Fibroblast of skin of left quadriceps (primary cell): ENCODE measurements at regions not wholly inside any gene's neighbourhood (a gene's known extent, or its start where the extent isn't known, plus 50 kb on each side); places are given as distances from the start of the nearest gene placed in this dataset.
A peak's percentile ranks its signal among the peaks of the same experiment; 100 is the strongest.

Source experiments
- DNase-seq, 2 experiments: peaks; one replicate each; pipeline ENCODE4 v3.0.0-alpha.2; 2013; ENCODE audit warnings: low read depth in 2 of 2

DNA sequence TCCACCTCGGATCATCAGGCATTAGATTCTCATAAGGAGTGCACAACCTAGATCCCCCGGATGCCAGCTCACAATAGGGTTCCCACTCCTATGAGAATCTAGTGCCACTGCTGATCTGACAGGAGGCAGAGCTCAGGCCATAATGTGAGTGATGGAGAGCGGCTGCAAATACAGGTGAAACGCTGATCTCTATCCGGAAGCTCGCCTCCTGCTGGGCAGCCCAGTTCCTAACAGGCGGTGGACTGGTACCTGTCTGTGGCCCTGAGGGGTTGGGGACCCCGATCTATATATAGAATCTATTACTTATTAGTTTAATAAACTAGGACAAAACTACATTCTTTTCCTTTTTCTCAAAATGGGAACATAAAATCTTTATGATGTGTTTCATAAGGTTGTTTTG is 741.9 kb downstream of the RFPL4B start:
- DNase-seq = no peak

DNA sequence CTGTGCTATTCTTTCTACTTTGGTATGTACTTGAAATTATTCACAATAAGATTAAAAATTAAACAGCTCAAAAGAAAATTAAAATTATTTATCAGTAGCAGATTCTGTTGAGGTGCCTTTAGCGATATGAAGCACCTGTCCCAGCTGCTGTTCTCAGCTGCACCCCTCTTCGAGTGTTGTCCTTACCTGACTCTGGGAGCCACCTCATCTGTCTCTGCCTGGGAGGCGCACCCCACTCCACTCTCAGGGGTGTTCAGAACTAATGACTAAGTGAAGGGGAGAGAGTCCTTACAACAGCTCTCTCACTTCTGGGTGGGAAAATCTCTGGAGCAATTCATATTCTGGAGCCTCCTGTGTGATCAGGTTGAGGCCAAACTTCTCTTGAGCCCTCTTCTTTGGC is 745.7 kb downstream of the RFPL4B start:
- no peak for DNase-seq

DNA sequence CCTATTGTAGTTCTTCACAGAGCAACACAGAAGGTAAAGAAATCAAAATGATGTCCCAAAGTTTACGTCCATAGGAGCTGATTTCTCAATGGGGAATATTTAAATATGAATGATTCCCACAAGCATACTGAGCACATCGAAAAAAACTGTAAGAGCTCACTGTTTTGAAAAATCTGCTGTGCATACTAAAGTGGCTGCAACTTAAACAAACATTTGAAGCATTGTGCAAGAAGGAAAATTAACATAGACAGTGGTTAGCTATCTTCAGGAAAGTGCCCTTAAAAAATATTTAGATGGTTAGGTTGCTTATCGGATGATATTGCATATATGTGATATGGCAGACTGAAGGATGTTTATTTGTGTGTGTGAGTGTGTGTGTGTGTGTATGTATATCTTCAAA is 747.6 kb downstream of the RFPL4B start:
- peak; percentile 33 to 50 for DNase-seq

DNA sequence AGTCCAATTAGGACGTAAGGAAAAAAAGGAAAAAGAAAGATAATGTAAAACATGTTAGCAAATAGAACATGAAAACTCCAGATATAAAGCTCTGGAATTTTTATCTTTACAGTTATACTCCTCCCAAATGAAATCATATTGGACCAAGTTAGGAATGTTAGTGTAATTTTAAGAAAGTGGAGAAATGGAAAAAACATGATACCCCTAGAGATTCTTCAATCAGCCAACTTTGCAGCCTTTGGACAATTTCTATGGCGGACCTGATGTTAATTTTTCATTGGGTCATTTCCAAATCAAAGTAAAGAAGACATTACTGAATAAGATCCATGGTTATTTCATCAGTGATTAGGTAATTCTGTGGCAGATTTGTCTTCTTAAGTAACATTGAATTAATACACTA is 748.7 kb downstream of the RFPL4B start:
- no peak for DNase-seq

DNA sequence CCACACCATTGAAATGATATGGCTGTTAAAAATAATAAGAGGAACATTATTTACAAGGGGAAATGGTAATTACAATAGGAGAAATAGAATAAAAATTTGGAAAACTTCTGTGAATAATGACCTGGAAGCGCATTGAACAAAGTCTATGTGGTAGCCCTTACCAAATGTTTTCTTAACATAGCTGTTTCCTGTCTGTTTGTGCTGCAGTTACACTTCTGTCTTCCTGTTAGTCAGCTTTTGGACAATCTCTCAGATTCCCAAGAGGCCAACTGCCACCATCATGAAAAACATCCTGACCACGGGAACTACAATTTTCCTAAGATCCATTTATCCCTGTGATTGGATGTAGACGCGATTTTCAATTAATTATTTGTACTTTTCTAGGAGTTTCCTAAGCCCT is 754.4 kb upstream of the MARCKS start:
- no peak for DNase-seq

DNA sequence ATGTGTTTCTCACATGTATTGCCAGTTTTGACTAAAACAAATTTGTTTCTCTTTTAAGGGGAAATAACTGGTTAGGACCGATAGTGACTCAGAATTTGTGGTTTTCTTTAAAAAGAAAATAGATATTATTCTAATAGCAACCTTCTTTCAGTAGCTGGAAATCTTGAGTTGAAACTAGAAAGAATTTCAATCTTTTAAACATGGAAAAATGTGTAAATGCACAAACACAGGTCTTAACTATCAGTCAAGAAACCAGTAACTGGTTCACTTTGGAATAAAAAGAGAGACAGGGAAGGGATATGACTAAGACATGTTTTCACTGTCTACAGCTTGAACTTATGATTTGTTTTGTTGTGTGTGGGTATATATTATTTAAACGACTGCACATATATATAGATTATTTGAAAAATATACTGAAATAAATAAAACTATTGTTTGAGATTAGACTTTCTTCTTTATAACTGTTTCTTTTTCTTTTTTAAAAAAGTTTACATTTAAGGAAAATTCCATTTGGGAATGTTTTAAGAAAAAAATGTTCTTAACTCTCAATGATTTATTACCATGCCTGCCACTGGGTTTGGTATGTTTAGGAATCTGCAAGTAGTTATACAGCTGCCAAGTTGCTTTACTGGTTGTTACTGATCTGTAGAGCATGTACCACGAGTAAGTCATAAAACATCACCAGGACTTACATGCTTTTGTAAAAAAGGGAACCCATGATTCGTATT is 753.3 kb upstream of the MARCKS start:
- DNase-seq = peak; percentile 87 to 90

DNA sequence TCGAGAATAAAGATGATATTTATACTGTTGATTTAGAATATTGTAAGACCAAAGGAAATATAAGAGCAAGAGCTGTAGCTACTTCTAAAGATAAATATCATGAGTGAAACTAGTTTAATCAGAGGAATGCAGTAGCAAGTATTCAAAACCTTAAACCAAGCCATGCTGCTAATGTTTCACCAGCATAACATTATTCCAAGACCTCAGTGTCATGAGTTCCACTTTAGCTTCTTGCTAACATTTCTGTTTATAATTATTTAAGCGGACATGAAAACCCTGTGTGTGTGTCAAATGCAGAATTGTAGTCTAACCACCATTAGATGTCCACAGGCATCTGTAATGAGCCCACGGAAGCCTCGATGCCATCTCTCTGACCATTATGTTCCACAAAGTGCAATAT is 752.6 kb upstream of the MARCKS start:
- DNase-seq = no peak

DNA sequence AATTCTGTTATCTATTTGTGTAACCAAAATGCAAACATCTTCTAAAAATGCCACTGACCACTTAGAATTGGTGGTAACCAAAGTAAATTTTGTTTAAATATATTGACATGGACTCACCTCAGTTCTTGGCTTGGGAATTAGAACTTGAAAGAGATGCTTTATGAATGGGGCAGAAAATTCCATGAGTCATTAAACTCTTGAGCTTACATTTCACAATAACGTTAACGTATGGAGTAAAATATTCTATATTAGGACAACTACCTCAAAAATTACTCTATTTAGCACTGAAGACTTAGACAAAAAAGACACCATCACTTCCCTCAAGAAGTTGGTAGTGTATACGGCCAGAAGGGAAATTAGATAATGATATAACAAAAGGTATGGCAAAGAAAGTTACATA is 752.2 kb upstream of the MARCKS start:
- no peak for DNase-seq

DNA sequence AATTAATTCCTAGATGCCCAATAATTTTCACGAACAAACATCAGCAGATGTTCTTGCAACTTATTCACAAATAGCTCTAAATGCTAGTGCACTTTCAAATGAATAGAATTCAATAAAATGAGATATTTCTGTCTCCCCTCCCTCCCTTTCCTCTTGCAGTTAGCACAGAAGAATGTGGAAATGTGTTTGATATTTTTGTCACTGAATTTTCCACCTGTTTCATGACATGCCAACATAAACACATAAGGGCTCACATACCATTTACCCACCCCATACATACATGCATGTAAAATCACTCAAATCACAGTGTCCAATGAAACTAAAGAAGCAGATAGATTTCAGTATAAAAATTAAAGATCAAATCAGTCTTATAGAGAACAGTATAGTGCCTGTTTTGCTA is 746.9 kb upstream of the MARCKS start:
- DNase-seq = no peak

DNA sequence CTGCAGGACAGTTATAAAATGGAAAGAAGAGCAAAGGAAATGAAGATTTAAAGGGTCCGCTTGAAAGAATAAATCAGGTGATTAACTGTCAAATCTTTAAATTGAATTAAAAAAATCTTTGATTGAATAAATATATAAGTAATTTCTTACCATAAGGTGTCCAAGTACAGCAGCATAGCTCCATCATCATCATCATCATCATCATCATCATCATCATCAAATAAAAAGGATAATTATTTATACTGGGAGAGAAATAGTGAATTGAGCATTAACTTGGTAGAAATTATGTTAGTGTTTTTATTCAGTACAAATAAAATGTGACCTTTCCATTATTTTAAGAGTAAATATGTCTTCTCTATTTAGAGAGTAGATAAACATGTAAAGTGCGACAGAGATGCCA is 745.6 kb upstream of the MARCKS start:
- DNase-seq = no peak

DNA sequence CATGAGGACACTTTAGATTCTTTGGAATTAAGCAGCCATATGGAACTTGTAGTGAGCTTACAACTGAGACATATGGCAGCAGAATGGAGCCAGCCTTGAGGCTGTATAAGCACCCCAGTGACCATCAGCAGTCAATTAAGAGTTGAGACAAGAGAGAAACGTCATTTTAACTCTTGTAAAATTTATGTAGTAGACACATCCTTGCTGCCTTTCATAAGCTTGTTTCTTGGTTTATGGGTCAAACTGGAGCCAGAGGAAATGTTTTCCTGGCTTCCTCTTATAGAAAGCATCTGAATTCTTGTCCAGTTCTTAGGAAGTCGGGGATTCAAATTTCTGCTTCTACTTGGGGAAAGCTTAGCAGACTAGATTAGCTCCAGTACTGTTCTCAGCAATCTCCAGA is 745.1 kb upstream of the MARCKS start:
- DNase-seq = no peak

DNA sequence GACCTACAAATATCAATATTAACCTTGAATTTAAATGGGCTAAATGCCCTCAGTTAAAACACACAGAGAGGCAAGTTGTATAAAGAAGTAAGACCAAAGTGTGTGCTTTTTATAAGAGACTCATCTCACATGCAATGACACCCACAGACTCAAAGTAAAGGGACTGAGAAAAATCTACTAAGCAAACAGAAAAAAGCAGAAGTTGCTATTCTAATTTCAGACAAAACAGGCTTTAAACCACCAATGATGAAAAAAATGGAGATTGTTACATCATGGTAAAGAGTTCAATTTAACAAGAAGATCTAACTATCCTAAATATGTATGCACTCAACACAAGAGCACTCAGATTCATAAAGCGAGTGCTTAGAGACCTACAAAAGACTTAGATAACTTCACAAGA is 741.9 kb upstream of the MARCKS start:
- DNase-seq = no peak

DNA sequence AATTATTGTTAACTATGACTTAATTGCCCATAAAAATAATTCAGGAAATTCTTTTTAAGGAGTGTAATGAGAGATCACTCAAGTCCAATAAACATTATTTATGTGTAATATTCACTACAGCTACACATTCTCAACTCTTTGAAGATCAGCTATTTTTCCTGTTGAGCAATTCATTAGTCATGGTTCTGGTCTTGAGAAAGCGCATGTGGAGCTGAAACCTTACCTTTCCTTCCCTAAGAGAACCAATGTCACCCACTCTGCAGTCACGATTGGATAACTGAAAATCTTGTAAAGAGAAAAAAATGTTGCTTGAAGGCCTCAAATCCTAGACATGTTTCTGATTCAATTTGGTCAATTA is 736.9 kb upstream of the MARCKS start:
- peak; percentile 98 for DNase-seq

DNA sequence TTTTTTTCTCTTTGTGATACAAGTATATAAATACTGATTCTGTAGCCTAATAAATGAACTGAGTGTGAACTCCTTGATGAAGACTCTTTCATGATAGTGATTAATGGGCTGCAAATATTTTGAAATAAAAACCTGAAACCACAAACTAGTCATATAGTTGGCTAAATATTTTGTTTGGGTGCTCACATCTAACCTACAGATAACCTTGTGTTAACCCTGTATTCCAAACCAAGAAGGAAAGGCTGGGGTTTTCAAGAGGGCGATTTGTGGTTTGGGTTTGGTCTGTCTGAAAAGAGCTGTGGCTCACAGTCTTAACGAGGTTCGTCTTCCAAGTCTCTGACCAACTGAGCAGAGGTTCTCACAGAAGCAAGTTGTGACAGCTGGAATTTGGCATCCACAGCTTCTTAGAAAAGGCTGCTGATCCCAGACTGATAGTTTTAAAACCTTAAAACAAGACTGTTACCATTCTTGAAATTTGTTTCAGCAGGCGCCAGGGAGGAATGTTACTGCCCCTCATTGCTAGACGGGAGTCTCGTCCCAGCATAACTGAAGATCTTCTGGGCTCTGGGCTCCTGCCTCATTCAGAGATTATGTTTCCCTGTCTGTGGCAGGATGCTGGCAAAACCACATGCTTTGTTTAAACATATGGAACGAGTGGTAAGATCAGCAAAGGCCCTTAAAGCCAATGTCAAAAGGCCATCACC is 736.4 kb upstream of the MARCKS start:
- DNase-seq = peak; percentile 96 to 97

DNA sequence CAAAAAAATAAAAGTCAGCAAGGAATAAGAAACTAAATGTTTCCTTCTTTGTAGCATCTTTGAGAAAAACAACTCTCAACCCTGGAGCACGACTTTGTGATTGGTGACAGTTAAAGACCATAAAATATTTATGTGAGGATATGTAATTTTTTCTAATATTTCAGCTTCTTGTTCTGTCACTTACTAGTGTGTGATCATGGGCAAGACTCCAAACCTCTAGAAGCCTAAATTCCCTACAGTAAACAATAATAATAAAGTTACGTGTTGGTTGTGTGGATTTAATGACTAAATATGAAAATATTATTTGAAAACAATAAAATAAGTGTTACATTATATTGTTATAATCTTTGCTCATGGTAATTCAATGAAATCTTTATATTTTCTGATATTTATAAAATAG is 735.6 kb upstream of the MARCKS start:
- no peak for DNase-seq

DNA sequence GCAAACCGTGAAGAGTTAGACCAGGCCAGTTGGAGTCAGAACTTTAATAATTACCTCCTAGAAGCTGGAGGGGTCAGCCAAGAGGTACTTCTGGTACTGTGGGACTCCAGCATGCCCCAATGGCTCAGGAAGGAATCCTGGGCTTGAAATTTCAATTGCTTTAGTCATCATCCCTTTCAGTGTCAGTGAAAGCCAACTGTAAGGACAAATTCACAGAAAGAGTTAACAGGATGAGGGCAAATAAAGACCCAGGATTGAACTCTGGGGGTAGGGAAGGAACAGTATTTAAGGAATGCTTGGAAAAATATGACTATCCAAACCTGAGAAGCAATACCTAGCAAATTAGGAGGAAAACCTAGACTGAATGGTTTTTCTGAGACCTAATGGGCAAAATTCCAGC is 735.1 kb upstream of the MARCKS start:
- peak; percentile 90 to 91 for DNase-seq

DNA sequence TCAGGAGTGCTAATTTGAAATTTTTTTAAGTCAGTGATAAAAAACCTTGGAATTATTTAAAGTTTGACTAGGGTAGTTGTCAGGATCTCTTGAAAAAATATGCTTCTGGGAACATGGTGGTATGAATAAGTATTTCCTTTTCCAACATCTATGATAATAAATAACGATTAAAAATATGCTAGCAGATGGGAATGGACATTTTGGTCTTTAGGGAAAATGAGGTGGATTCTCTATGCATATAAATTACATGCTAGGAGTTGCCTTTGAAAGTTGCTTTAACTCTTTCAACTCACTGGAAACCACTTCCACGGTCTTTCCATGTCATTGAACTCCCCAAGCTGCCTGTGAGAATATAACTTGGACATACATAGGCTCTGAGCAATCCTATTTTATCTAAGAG is 731.5 kb upstream of the MARCKS start:
- no peak for DNase-seq

DNA sequence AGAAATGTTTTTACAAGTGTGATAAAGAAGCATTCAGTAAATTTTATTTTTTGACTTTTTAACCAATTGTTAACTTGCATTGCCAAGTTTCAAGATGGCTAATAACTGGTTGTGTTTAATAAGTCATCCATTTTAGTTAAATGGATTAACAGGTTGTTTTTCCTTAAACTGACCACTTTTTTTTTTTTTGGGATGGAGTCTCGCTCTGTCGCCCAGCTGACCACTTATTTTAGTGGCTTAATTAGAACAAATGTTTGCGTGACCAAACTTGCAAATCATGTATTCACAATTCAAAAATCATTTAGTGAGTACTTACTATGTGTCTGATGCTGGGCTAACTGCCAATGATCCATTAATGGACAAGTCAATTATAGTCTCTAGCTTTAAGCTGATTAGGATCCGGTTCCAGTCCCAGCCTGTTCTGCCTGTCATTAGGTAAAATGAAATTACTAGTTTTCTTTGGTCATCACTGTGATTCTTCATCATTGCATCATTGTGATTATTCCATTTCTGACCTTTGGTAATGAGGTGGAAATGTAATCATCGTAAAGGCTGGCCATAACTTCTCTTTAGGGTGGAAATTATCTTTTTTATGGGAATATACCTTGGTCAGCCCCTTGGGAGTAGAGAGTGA is 729.2 kb upstream of the MARCKS start:
- DNase-seq = no peak

DNA sequence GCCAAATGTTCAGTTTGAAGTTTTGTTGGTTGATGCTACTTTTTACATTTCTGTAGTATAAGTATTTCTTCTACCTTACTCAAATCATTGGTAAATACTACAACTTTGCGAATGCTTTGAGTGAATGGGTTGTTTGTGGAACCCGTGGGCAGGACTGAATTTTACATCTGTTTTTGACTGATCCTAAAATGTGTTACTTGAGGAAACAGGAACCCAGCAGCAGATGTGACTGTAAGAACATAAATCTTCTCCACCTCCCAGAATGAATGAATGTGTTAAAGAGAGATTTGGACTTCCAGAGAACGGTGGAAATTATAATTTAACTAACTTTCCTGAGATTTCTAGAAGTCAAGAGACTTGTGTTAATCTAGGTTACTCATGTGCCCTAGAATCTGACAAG is 728.5 kb upstream of the MARCKS start:
- no peak for DNase-seq

DNA sequence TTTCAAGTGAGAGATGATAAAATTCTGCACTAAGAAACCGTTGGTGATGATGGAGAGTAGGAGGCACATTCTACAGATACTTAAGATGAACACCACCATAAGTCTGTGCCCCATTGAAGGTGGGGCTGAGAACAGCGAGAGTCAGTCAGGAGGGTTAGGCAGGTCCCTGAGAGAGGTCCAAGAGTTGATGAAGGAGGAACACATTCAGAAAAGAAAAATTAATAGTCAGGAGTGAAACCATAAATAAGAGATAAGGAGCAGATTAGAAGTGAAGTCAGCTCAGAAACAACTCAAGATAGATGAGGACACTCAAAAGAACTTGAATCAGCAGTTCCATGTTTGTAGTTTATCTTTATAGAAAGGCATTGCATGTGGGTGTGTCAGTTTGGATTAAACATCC is 727.2 kb upstream of the MARCKS start:
- DNase-seq = no peak

DNA sequence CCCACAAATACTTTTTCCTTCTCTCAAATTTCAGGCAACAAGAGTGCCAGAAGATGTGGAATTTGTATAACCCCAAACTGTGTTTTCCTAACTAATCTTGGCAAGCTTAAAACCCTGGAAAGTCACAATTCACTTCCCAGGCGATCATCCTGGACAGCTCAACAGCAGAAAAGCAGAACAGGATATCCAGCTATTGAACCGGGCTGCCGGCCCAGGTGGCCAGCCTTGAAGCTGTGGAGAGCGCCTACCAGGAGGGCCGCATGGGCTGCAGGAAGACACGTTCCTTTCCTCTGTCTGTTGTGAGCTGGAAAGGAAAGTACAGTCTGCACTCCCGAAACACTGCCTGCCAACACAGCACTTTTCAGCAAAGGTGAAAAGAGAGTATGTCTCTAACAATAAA is 719.7 kb upstream of the MARCKS start:
- no peak for DNase-seq

DNA sequence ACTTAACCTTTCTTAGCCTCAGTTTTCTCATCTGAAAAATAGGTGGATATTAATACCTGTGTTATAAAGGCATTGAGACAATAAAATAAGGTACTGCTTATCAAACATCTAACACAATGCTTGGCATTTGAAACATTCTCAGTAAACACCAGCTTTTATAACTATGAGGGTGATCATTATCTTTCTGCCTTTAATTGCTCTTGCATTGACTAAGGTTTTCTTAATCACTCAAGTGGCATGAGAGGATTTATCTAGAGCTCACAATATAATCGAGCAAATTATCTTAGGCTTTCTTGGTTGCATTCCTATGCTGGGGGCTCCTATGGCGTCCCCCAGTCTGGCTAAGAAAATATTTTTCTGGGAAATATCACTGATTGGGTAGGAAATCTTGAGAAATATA is 716.4 kb upstream of the MARCKS start:
- DNase-seq = no peak

DNA sequence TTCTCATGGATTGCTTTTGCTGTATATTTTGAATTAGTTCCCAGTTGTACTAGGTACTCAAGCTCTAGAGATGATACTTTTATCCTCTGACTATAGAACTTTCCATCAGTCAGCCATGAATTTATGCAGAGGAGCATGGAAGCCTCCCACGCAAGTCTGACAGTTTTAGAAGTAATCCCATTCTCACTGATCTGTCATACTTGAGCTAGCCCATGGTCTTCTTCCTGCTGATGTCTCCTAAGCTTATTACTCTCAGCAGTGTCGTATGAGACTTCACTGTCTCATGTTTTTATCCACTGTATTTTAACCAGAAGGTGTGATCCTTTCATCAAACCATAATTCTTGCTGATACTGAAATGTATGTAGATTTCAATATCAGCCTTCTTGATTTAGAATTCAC is 715.2 kb upstream of the MARCKS start:
- no peak for DNase-seq
